Calu3 (cell line): ENCODE measurements at regions not wholly inside any gene's neighbourhood (a gene's known extent, or its start where the extent isn't known, plus 50 kb on each side); places are given as distances from the start of the nearest gene placed in this dataset.

Experiments
- BruUV-seq: library from RNA; stranded (reverse); fragments of 400-500 nt; replicated peaks from 2 replicates; lab custom pipeline; 2021; lab: Mats Ljungman, UMichigan
- CTCF ChIA-PET: fragments of 300-600 bp; sonication (Branson Sonifier 250); formaldehyde crosslinking; loops from one replicate; lab custom pipeline; 2022; ENCODE audit warnings: antibody characterized with exemption; lab: Charles Lee
- DNase-seq: peaks from one replicate; pipeline ENCODE4 v3.0.0; 2022
- H3K27ac Mint-ChIP-seq: one replicate; pipeline ENCODE4 v1.8.0; 2022; ENCODE audit warnings: mixed read lengths; ENCODE audit not compliant: unreplicated experiment
- H3K27me3 Mint-ChIP-seq: one replicate; pipeline ENCODE4 v1.8.0; 2022; ENCODE audit warnings: mixed read lengths; ENCODE audit not compliant: unreplicated experiment
- H3K36me3 Mint-ChIP-seq: one replicate; pipeline ENCODE4 v1.8.0; 2022; ENCODE audit warnings: mild to moderate bottlenecking, moderate library complexity, mixed read lengths; ENCODE audit not compliant: insufficient read depth, unreplicated experiment
- H3K4me1 Mint-ChIP-seq: one replicate; pipeline ENCODE4 v1.8.0; 2022; ENCODE audit warnings: mild to moderate bottlenecking, low read depth, mixed read lengths; ENCODE audit not compliant: unreplicated experiment
- H3K4me3 Mint-ChIP-seq: one replicate; pipeline ENCODE4 v1.8.0; 2022; ENCODE audit warnings: mild to moderate bottlenecking, low read depth, moderate library complexity, mixed read lengths; ENCODE audit not compliant: unreplicated experiment
- H3K9me3 Mint-ChIP-seq: one replicate; pipeline ENCODE4 v1.8.0; 2022; ENCODE audit warnings: low read depth, mixed read lengths; ENCODE audit not compliant: unreplicated experiment
- CTCF ChIP-seq: fragments of 200-600 bp; IDR thresholded peaks from one replicate; pipeline ENCODE4 v1.8.0; 2022; ENCODE audit warnings: antibody characterized with exemption; ENCODE audit not compliant: unreplicated experiment
- intact Hi-C: fragments of 100-400 bp; cut with micrococcal nuclease; formaldehyde crosslinking; loops from one replicate; pipeline ENCODE4 v1.10.0; 2022; ENCODE audit not compliant: unreplicated experiment

- CTCF ChIA-PET: interaction anchor here (1.4 kb wide), 1 partner anchor 18 kb away, joined by 3 read pairs; no protein-coding TSS in a partner anchor
- DNase-seq: peak; percentile 20
- BruUV-seq: no TSS peak
Measured at GRCh38 chr10:31118556-31118955, 86.9 kb upstream of the ZNF438 start.

DNA sequence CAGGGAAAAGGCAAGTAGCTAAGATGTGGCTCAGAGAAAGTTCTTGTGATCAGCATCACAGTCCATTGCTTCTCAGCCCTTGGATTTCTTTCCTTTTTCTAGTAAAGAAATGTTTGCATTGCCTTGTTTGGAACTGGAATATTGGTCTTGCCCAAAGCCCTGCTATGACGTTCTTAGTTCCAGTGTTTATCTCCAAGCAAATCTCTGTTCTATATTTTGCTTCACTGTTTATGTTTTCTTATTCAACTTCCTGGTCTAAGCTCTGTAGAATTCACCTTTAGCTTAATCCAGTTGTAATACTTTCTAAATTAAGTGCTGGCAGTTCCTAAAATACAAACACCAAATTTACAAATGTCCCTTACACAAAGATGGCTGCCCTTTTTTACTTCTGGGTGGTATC lies 88.7 kb upstream of the ZNF438 start:
- H3K36me3 Mint-ChIP-seq: no peaks in the 10 kb centered on the region
- no peak for DNase-seq
- CTCF ChIA-PET: no interaction called here
- intact Hi-C loops: no loop called here
- BruUV-seq: no TSS peak
- no peak overlapping the region for H3K27ac Mint-ChIP-seq
- no peak for TF ChIP-seq CTCF
- H3K4me1 Mint-ChIP-seq: peaks cover 31% of the 10 kb centered on the region
- H3K27me3 Mint-ChIP-seq: no peaks in the 10 kb centered on the region
- H3K4me3 Mint-ChIP-seq: no peak overlapping the region
- H3K9me3 Mint-ChIP-seq: no peaks in the 10 kb centered on the region

More at GRCh38 chr10:31118556-31118955, 86.9 kb upstream of the ZNF438 start:
- H3K9me3 Mint-ChIP-seq: no peaks in the 10 kb centered on the region
- H3K27ac Mint-ChIP-seq: peak overlapping the region; percentile 50
- H3K27me3 Mint-ChIP-seq: no peaks in the 10 kb centered on the region
- intact Hi-C loops: no loop called here
- no peak overlapping the region for H3K4me3 Mint-ChIP-seq
- H3K36me3 Mint-ChIP-seq: no peaks in the 10 kb centered on the region
- TF ChIP-seq CTCF: no peak
- H3K4me1 Mint-ChIP-seq: peaks cover 31% of the 10 kb centered on the region

DNA sequence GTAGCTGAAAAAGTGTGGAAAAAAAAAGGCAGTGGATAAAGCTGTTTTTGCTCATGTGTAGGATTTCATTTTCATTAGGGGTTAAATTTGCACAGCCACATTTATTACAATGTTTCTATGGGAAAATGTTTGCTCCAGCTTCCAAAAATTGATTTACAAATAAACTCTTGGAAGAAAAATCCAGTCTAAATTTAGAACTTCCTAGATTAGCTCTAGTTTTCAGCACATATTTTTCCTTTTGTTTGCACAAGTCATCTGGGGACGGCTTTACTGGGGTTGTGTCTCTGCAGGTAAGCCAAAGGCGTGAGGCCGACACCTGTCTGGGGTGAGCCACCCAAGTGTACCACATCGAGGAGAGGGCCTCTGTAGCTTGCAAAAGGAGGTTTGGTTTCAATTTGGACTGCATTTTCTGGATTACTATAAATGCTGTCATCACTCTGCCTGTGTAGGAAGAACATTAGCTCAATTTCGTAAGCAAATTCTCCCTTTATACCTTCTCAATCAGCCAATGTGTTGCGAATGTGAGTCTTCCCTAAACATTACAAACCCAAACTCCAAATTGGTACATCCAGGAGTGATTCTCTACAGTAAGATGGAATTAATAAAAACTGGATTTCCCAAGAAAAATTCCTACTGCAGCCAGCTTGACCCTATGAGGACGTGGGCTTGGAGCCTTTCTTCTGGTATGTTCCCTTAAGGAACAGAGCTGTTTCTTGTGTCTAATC lies 89.5 kb upstream of the ZNF438 start:
- Mint-ChIP-seq H3K9me3 (no peaks in the 10 kb centered on the region), H3K27me3 (no peaks in the 10 kb centered on the region), H3K27ac (no peak overlapping the region), H3K36me3 (no peaks in the 10 kb centered on the region), H3K4me3 (no peak overlapping the region), H3K4me1 (peaks cover 31% of the 10 kb centered on the region)
- BruUV-seq: no TSS peak
- TF ChIP-seq CTCF: no peak
- CTCF ChIA-PET: interaction anchor here (0.6 kb wide), 1 partner anchor 135 kb away, joined by 3 read pairs; no protein-coding TSS in a partner anchor
- intact Hi-C loops: no loop called here
- no peak for DNase-seq

GRCh38 chr10:31121757-31122577 lies 90.3 kb upstream of the ZNF438 start:
- Mint-ChIP-seq H3K36me3 (no peaks in the 10 kb centered on the region), H3K4me3 (no peak overlapping the region), H3K27ac (no peak overlapping the region), H3K27me3 (no peaks in the 10 kb centered on the region), H3K9me3 (no peaks in the 10 kb centered on the region), H3K4me1 (peaks cover 31% of the 10 kb centered on the region)
- TF ChIP-seq CTCF: no peak
- no peak for DNase-seq
- intact Hi-C loops: no loop called here
- BruUV-seq: no TSS peak
- CTCF ChIA-PET: interaction anchor here (0.6 kb wide), 1 partner anchor 134 kb away, joined by 3 read pairs; no protein-coding TSS in a partner anchor
